Thoracic aorta (tissue), 2 donors: ENCODE measurements at regions not wholly inside any gene's neighbourhood (a gene's known extent, or its start where the extent isn't known, plus 50 kb on each side); places are given as distances from the start of the nearest gene placed in this dataset.

Source experiments
- ATAC-seq: fragments of 150-250 bp; one replicate; pipeline ENCODE4 v1.8.0; 2017; ENCODE audit warnings: low read depth; ENCODE audit not compliant: insufficient number of reproducible peaks, low FRiP score
- DNase-seq: peaks from one replicate; pipeline ENCODE4 v3.0.0-alpha.2; 2020; ENCODE audit warnings: low spot score
- H3K27ac ChIP-seq, 2 donors: fragments of 200-600 bp; sonication (generic); 1 replicate in 1 of 2; 2 replicates in 1 of 2; pipeline ENCODE4 v1.5.1; 2016; ENCODE audit warnings: mild to moderate bottlenecking in 2 of 2, moderate library complexity in 2 of 2
- H3K27me3 ChIP-seq: fragments of 200-600 bp; sonication (generic); replicated peaks from 2 replicates; pipeline ENCODE4 v1.6.0; 2016; ENCODE audit warnings: mild to moderate bottlenecking; ENCODE audit not compliant: insufficient read depth
- H3K36me3 ChIP-seq: fragments of 200-600 bp; sonication (generic); one replicate; pipeline ENCODE4 v1.5.1; 2016
- H3K4me1 ChIP-seq, 2 donors: fragments of 200-600 bp; sonication (generic); 1 replicate in 1 of 2; 2 replicates in 1 of 2; pipeline versions ENCODE4 v1.5.1 to v1.6.0; 2016; ENCODE audit warnings: low read depth in 2 of 2, mild to moderate bottlenecking in 1 of 2; ENCODE audit not compliant: control insufficient read depth in 1 of 2
- H3K4me3 ChIP-seq: fragments of 200-600 bp; sonication (generic); 2 replicates; pipeline ENCODE4 v1.5.1; 2016; ENCODE audit warnings: mild to moderate bottlenecking
- H3K9me3 ChIP-seq: fragments of 200-600 bp; sonication (generic); 2 replicates; pipeline ENCODE4 v1.5.1; 2016
- TF ChIP-seq, protein P1 (sequence below): fragments of 200-600 bp; sonication (generic); IDR thresholded peaks from one replicate; pipeline ENCODE4 v1.5.1; 2019; ENCODE audit warnings: antibody characterized with exemption

DNA sequence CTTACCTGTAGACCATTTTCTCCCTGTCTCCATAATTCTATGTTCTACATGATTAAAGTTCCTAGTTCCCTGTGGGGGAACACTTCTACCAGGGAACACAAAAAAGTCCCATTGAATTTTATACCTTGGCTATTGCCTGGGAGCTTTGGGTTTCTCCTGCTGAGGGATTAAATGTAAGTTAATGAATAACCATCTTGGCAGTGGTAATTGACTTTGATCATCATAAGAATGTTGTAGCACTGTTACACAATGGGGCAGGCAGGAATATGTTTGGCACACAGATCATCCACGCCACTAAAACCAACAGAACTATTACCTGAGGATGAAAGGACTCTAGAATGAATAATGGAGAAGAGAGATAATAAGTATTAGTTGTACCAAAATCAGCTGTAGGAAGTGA, 1106.2 kb upstream of the GJE1 start:
- no peak overlapping the region for H3K27ac ChIP-seq
- no peak overlapping the region for H3K4me3 ChIP-seq
- H3K27me3 ChIP-seq: no peaks in the 10 kb centered on the region
- DNase-seq (no peak), ATAC-seq (no peak)
- no peaks in the 10 kb centered on the region for H3K4me1 ChIP-seq
- TF ChIP-seq, protein P1, sequence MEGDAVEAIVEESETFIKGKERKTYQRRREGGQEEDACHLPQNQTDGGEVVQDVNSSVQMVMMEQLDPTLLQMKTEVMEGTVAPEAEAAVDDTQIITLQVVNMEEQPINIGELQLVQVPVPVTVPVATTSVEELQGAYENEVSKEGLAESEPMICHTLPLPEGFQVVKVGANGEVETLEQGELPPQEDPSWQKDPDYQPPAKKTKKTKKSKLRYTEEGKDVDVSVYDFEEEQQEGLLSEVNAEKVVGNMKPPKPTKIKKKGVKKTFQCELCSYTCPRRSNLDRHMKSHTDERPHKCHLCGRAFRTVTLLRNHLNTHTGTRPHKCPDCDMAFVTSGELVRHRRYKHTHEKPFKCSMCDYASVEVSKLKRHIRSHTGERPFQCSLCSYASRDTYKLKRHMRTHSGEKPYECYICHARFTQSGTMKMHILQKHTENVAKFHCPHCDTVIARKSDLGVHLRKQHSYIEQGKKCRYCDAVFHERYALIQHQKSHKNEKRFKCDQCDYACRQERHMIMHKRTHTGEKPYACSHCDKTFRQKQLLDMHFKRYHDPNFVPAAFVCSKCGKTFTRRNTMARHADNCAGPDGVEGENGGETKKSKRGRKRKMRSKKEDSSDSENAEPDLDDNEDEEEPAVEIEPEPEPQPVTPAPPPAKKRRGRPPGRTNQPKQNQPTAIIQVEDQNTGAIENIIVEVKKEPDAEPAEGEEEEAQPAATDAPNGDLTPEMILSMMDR: no peak
- no peaks in the 10 kb centered on the region for H3K9me3 ChIP-seq
- no peaks in the 10 kb centered on the region for H3K36me3 ChIP-seq

DNA sequence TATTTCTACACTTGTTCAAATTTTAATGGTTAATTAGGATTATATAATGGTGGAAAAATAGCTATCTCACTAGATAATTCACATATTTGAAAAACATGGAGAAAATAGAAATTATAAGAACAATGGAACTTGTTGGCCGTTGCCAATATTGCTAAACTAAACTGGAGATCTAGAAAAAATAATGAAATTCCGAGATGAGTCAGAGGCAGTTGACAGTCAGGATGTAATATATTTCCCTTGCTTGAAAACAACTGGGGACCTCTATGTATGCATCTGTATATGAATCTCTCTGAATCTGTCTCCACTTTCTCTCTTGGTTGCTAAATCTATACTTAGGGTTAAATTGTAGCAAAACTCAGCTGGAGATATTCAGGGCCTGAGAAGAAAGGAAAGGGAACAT, 1108.2 kb upstream of the GJE1 start:
- ATAC-seq (no peak), DNase-seq (no peak)
- Histone ChIP-seq H3K27me3 (no peaks in the 10 kb centered on the region), H3K36me3 (no peaks in the 10 kb centered on the region), H3K4me3 (no peak overlapping the region), H3K27ac (no peak overlapping the region), H3K9me3 (no peaks in the 10 kb centered on the region), H3K4me1 (no peaks in the 10 kb centered on the region)
- TF ChIP-seq, protein P1: no peak

DNA sequence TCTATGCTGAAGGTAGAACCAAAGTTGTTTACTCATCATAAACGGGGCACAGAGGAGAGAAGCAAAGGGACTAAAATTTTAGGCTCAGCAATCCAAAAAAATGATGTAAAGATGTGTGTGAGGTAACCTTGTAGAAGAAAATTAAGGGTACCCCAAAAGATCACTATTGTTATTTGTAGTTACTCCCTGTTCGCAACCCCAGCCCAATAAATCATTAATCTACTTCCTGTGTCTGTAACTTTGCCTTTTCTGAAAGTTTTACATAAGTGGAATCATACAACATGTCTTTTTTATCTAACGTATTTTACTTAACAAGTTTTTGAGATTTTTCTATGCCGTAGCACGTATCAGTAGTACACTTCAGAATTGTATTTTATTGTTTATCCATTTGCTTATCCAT, 1114.8 kb upstream of the GJE1 start:
- ATAC-seq (no peak), DNase-seq (no peak)
- H3K27me3 ChIP-seq: no peaks in the 10 kb centered on the region
- no peaks in the 10 kb centered on the region for H3K9me3 ChIP-seq
- TF ChIP-seq, protein P1: no peak
- no peak overlapping the region for H3K27ac ChIP-seq
- H3K36me3 ChIP-seq: no peaks in the 10 kb centered on the region
- no peak overlapping the region for H3K4me3 ChIP-seq
- H3K4me1 ChIP-seq: no peaks in the 10 kb centered on the region

DNA sequence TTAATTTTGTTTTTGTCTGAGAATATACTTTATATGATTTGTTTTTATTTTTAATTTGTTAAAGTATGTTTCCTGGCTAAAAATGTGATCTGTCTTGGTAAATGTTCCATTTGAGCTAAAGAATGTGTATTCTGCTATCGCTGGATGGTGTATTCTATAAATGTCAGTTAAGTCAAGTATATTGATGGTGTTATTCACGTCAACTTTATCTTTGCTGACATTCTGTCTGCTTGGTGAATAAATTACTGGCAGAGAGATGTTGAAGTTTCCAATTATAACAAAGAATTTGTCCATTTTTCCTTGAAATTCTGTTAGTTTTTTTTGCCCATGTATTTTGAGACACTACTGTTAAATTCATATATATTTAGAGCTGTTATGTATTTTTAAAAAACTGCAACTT, 1131.8 kb upstream of the GJE1 start:
- Histone ChIP-seq H3K27me3 (no peaks in the 10 kb centered on the region), H3K9me3 (no peaks in the 10 kb centered on the region), H3K4me3 (no peak overlapping the region), H3K27ac (no peak overlapping the region), H3K36me3 (no peaks in the 10 kb centered on the region), H3K4me1 (no peaks in the 10 kb centered on the region)
- DNase-seq: no peak
- no peak for ATAC-seq
- TF ChIP-seq, protein P1: no peak

DNA sequence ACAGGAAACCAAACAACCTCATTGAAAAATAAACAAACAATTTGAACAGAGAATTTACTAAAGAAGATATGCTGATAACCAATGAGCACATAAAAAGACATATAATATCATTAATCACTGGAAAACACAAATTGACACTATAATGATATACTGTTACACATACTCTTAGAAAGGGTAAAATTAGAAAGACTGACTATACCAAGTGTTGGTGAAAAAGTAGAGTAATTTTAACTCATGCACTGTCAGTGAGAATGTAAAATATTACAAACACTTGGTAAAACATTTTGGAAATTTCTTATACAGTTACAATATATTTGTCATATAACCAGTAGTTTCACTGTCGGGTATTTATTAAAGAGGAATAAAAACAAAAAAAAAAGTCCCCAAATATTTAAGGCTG, 1139.2 kb upstream of the GJE1 start:
- DNase-seq (no peak), ATAC-seq (no peak)
- no peaks in the 10 kb centered on the region for H3K27me3 ChIP-seq
- H3K27ac ChIP-seq: no peak overlapping the region
- TF ChIP-seq, protein P1: no peak
- no peaks in the 10 kb centered on the region for H3K36me3 ChIP-seq
- H3K9me3 ChIP-seq: no peaks in the 10 kb centered on the region
- peaks cover 8 to 9% of the 10 kb centered on the region in 2 donors for H3K4me1 ChIP-seq
- no peak overlapping the region for H3K4me3 ChIP-seq
